SU-DHL-6 (cell line): ENCODE measurements at regions not wholly inside any gene's neighbourhood (a gene's known extent, or its start where the extent isn't known, plus 50 kb on each side); places are given as distances from the start of the nearest gene placed in this dataset.

ENCODE experiments used
- H2AFZ ChIP-seq: fragments of 200-600 bp; sonication (generic); 2 replicates; pipeline ENCODE4 v1.6.1; 2014; ENCODE audit warnings: low read depth, mild to moderate bottlenecking, moderate library complexity, mixed read lengths, antibody characterized with exemption, low read length; ENCODE audit not compliant: severe bottlenecking
- H3F3A ChIP-seq: fragments of 200-600 bp; shearing (Covaris generic); 2 replicates; pipeline ENCODE4 v1.6.0; 2016; ENCODE audit warnings: antibody characterized with exemption, mild to moderate bottlenecking; ENCODE audit not compliant: insufficient read depth
- H3K27ac ChIP-seq: fragments of 200-600 bp; sonication (generic); 2 replicates; pipeline ENCODE4 v1.5.1; 2016; ENCODE audit warnings: low read depth, mild to moderate bottlenecking, low read length, moderate library complexity, mixed read lengths
- H3K27me3 ChIP-seq: fragments of 200-600 bp; sonication (generic), shearing (Covaris generic); 2 replicates; pipeline ENCODE4 v1.6.0; 2014; ENCODE audit warnings: mild to moderate bottlenecking, low read length
- H3K36me3 ChIP-seq: fragments of 200-600 bp; sonication (generic); 2 replicates; pipeline ENCODE4 v1.6.1; 2014; ENCODE audit warnings: mild to moderate bottlenecking, low read length, mixed read lengths
- H3K4me2 ChIP-seq: fragments of 300-600, 200-600 bp; shearing (Covaris generic), sonication (generic); 2 replicates; pipeline ENCODE4 v1.6.0; 2014; ENCODE audit warnings: low read length, low read depth, mild to moderate bottlenecking; ENCODE audit not compliant: poor library complexity, severe bottlenecking
- H3K4me3 ChIP-seq: fragments of 200-600 bp; sonication (generic); 2 replicates; pipeline ENCODE4 v1.5.1; 2014; ENCODE audit warnings: antibody characterized with exemption, low read length, mild to moderate bottlenecking, mixed read lengths; ENCODE audit not compliant: insufficient read depth, poor library complexity, severe bottlenecking
- H3K79me2 ChIP-seq: fragments of 200-600 bp; sonication (generic); 2 replicates; pipeline ENCODE4 v1.6.1; 2014; ENCODE audit warnings: mild to moderate bottlenecking, low read length, moderate library complexity; ENCODE audit not compliant: insufficient read depth
- H3K9ac ChIP-seq: fragments of 200-600 bp; sonication (generic); 2 replicates; pipeline ENCODE4 v1.7.0; 2014; ENCODE audit warnings: mild to moderate bottlenecking, low read length
- H3K9me2 ChIP-seq: fragments of 200-600 bp; sonication (generic); replicated peaks from 2 replicates; pipeline ENCODE4 v1.6.1; 2014; ENCODE audit warnings: low read length; ENCODE audit not compliant: insufficient read depth
- H3K9me3 ChIP-seq: fragments of 200-600 bp; sonication (generic); 2 replicates; pipeline ENCODE4 v1.6.1; 2014; ENCODE audit warnings: low read length, mixed read lengths; ENCODE audit not compliant: insufficient read depth
- H4K20me1 ChIP-seq: fragments of 200-600 bp; sonication (generic); 2 replicates; pipeline ENCODE4 v1.6.1; 2014; ENCODE audit warnings: low read depth, mild to moderate bottlenecking, antibody characterized with exemption, low read length, moderate library complexity, mixed read lengths
- EZH2phosphoT487 ChIP-seq: fragments of 200-600 bp; sonication (generic), shearing (Covaris generic); conservative IDR thresholded peaks from 2 replicates; pipeline ENCODE4 v1.6.1; 2018; ENCODE audit warnings: mild to moderate bottlenecking, antibody characterized with exemption, low read length, moderate library complexity, mixed read lengths
- TF ChIP-seq, protein P1 (sequence below): fragments of 200-600 bp; sonication (generic); IDR thresholded peaks from one replicate; pipeline ENCODE4 v1.5.1; 2017; ENCODE audit warnings: antibody characterized with exemption, mild to moderate bottlenecking, low read length, moderate library complexity; ENCODE audit not compliant: insufficient read depth, poor library complexity, severe bottlenecking

DNA sequence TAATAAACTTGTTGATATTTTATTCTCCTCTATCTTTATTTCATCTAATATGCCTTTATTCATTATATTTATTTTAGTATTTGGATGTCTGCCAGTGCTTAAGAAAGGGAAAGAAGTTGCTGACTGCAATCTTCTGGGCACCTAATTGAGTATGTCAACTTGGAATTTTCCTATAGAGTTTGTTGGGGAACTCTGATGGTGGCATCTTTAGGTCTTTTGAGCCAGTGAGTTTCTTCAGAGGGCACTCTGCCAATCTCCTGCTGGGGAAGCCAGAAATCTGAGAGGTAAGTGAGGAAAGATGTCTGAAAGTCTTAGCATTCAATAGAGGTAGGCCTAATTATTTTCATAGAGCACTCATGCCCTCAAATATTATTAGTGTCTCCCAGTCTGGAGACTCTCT is 475.0 kb downstream of the GABRG1 start:
- Histone ChIP-seq H4K20me1 (no peaks in the 10 kb centered on the region), H2AFZ (no peak overlapping the region), H3K4me2 (no peak overlapping the region), H3K27me3 (no peaks in the 10 kb centered on the region), H3K4me3 (no peak overlapping the region), H3K79me2 (no peaks in the 10 kb centered on the region), H3K36me3 (no peaks in the 10 kb centered on the region), H3K27ac (no peak overlapping the region), H3K9me2 (no peaks in the 10 kb centered on the region), H3K9ac (no peak overlapping the region), H3K9me3 (no peaks in the 10 kb centered on the region), H3F3A (no peaks in the 10 kb centered on the region)
- no peak for TF ChIP-seq EZH2phosphoT487
- TF ChIP-seq, protein P1, sequence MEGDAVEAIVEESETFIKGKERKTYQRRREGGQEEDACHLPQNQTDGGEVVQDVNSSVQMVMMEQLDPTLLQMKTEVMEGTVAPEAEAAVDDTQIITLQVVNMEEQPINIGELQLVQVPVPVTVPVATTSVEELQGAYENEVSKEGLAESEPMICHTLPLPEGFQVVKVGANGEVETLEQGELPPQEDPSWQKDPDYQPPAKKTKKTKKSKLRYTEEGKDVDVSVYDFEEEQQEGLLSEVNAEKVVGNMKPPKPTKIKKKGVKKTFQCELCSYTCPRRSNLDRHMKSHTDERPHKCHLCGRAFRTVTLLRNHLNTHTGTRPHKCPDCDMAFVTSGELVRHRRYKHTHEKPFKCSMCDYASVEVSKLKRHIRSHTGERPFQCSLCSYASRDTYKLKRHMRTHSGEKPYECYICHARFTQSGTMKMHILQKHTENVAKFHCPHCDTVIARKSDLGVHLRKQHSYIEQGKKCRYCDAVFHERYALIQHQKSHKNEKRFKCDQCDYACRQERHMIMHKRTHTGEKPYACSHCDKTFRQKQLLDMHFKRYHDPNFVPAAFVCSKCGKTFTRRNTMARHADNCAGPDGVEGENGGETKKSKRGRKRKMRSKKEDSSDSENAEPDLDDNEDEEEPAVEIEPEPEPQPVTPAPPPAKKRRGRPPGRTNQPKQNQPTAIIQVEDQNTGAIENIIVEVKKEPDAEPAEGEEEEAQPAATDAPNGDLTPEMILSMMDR: no peak

DNA sequence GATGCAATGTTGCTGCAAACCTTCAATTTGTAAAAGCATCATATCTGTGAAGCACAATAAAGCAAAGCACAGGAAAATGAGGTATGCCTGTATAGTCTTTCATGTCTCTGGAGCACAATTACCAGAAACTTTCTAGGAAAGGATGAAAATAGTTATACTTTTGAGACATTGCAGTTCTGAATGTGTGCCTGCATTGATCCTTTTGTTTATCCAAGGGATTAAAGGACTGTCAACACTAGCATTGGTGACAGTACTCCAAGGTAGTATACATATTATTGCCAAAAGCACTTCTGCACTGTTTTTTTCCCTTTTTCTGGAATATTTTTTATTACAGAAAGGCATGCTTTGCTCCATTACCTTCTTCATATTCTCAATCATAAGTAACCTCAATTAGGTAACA is 476.0 kb downstream of the GABRG1 start:
- TF ChIP-seq, protein P1: no peak
- TF ChIP-seq EZH2phosphoT487: no peak
- H2AFZ ChIP-seq: no peak overlapping the region
- H3K79me2 ChIP-seq: no peaks in the 10 kb centered on the region
- H4K20me1 ChIP-seq: no peaks in the 10 kb centered on the region
- H3K4me3 ChIP-seq: no peak overlapping the region
- H3K27ac ChIP-seq: no peak overlapping the region
- no peaks in the 10 kb centered on the region for H3K9me3 ChIP-seq
- H3K27me3 ChIP-seq: no peaks in the 10 kb centered on the region
- H3K4me2 ChIP-seq: no peak overlapping the region
- H3F3A ChIP-seq: no peaks in the 10 kb centered on the region
- no peaks in the 10 kb centered on the region for H3K36me3 ChIP-seq
- H3K9ac ChIP-seq: no peak overlapping the region
- H3K9me2 ChIP-seq: no peaks in the 10 kb centered on the region

DNA sequence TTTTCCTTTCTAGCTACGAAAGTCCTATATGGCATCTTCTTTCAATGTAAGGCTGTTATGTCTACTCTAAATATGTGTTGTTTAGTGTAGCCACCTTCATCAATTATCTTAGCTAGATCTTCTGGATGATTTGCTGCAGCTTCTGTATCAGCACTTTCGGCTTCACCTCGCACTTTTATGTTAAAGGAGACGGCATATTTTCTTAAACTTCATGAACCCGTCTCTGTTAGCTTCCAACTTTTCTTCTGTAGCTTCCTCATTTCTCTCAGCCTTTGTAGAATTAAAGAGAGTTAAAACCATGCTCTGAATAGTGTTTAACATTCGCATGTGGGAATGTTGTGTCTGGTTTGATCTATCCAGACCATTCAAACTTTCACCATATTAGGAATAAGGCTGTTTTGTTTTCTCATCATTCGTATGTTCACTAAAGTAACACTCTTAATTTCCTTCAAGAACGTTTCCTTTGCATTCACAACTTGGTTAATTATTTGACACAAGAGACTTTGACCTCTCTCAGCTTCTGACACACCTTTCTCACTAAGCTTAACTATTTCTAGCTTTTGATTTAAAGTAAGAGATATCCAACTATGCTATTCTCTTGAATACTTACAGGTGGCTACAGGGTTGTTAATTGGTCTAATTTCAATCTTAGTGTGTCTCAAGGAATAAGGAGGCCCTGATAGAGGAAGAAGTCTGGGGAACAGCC is 476.8 kb downstream of the GABRG1 start:
- Histone ChIP-seq H3K27ac (no peak overlapping the region), H3K79me2 (no peaks in the 10 kb centered on the region), H3F3A (no peaks in the 10 kb centered on the region), H2AFZ (no peak overlapping the region), H3K9ac (no peak overlapping the region), H3K4me2 (no peak overlapping the region), H4K20me1 (no peaks in the 10 kb centered on the region), H3K36me3 (no peaks in the 10 kb centered on the region), H3K9me3 (no peaks in the 10 kb centered on the region), H3K4me3 (no peak overlapping the region), H3K27me3 (no peaks in the 10 kb centered on the region), H3K9me2 (no peaks in the 10 kb centered on the region)
- TF ChIP-seq, protein P1: no peak
- no peak for TF ChIP-seq EZH2phosphoT487
